GM19025 (cell line): ENCODE measurements at regions not wholly inside any gene's neighbourhood (a gene's known extent, or its start where the extent isn't known, plus 50 kb on each side); places are given as distances from the start of the nearest gene placed in this dataset.

Experiments used
- ATAC-seq: cut with Tn5 transposase; IDR thresholded peaks from one replicate; pipeline ENCODE4 v1.9.1; 2021; ENCODE audit warnings: mild to moderate bottlenecking, low read depth, moderate library complexity; ENCODE audit not compliant: unreplicated experiment

GRCh38 chr20:50257860-50258259 lies 67.2 kb downstream of the CEBPB start:
- no peak for ATAC-seq

GRCh38 chr20:50258790-50259483 lies 68.3 kb downstream of the CEBPB start:
- no peak for ATAC-seq

- no peak for ATAC-seq
Observed at GRCh38 chr20:50259705-50260478, 69.3 kb downstream of the CEBPB start.

GRCh38 chr20:50260479-50261221 lies 70.0 kb downstream of the CEBPB start:
- no peak for ATAC-seq

GRCh38 chr20:50261471-50262212 lies 71.0 kb downstream of the CEBPB start:
- ATAC-seq = no peak

- ATAC-seq = no peak
Observed at GRCh38 chr20:50263831-50264230, 73.2 kb downstream of the CEBPB start.

- ATAC-seq = no peak
Observed at GRCh38 chr20:50264534-50265145, 74.0 kb downstream of the CEBPB start.

- no peak for ATAC-seq
Observed at GRCh38 chr20:50265245-50265946, 74.8 kb downstream of the CEBPB start.

GRCh38 chr20:50266293-50267040 lies 75.8 kb downstream of the CEBPB start:
- ATAC-seq = no peak

GRCh38 chr20:50267041-50267865 lies 76.6 kb downstream of the CEBPB start:
- no peak for ATAC-seq

- no peak for ATAC-seq
Observed at GRCh38 chr20:50267866-50268219, 77.2 kb downstream of the CEBPB start.

- ATAC-seq = no peak
Observed at GRCh38 chr20:50269091-50270033, 78.7 kb downstream of the CEBPB start.

- ATAC-seq = no peak
Observed at GRCh38 chr20:50270034-50270395, 79.4 kb downstream of the CEBPB start.

GRCh38 chr20:50270569-50270968 lies 79.9 kb downstream of the CEBPB start:
- ATAC-seq = no peak

- ATAC-seq = no peak
Observed at GRCh38 chr20:50271176-50271575, 80.5 kb downstream of the CEBPB start.

GRCh38 chr20:50271612-50272011 lies 81.0 kb downstream of the CEBPB start:
- ATAC-seq = no peak

- no peak for ATAC-seq
Observed at GRCh38 chr20:50272030-50272723, 81.5 kb downstream of the CEBPB start.
